GM12878 (cell line): ENCODE measurements at regions not wholly inside any gene's neighbourhood (a gene's known extent, or its start where the extent isn't known, plus 50 kb on each side); places are given as distances from the start of the nearest gene placed in this dataset.

Source experiments
- ATAC-seq: fragments of 200-7000 bp; cut with Tn5 transposase; 3 replicates; pipeline ENCODE4 v1.9.1; 2020; ENCODE audit warnings: mild to moderate bottlenecking, moderate library complexity
- BruUV-seq: library from RNA; stranded (reverse); fragments of 400-500 nt; replicated peaks from 2 replicates; lab custom pipeline; 2021; lab: Mats Ljungman, UMichigan
- CTCF ChIA-PET: fragments of 300-600 bp; sonication (Branson Sonifier 250); formaldehyde crosslinking; extraction: SDS; loops from one replicate; lab custom pipeline; 2021; ENCODE audit warnings: inconsistent platforms; lab: Yijun Ruan, JAX
- POLR2A ChIA-PET: fragments of 350-600 bp; formaldehyde crosslinking; extraction: SDS; loops from one replicate; lab custom pipeline; 2021; ENCODE audit warnings: inconsistent platforms; lab: Charles Lee
- RAD21 ChIA-PET: fragments of 300-600 bp; sonication (Branson Sonifier 250); formaldehyde crosslinking; loops from one replicate; lab custom pipeline; 2023; ENCODE audit warnings: antibody characterized with exemption; ENCODE audit not compliant: unreplicated experiment; lab: Charles Lee
- SMC1A ChIA-PET: fragments of 300-600 bp; sonication (Branson Sonifier 250); formaldehyde crosslinking; loops from one replicate; lab custom pipeline; 2023; ENCODE audit not compliant: unreplicated experiment, uncharacterized antibody; lab: Charles Lee
- DNase-seq: peaks from one replicate; pipeline ENCODE4 v3.0.0-alpha.2; 2011; ENCODE audit warnings: low read depth, low spot score
- FAIRE-seq: peaks from 3 replicates; lab custom pipeline; 2011; peaks lifted over from hg19 to GRCh38; lab: Jason Lieb, UNC
- H2AFZ ChIP-seq: 2 replicates; pipeline ENCODE4 v1.6.0; 2011; ENCODE audit warnings: low read depth, low read length, control low read depth; ENCODE audit not compliant: control insufficient read depth
- H3K27ac ChIP-seq: 2 replicates; pipeline ENCODE4 v1.5.1; 2011; ENCODE audit warnings: control low read depth; ENCODE audit not compliant: control insufficient read depth, insufficient read depth
- H3K27me3 ChIP-seq, 2 experiments: replicated peaks in 1 of 2; 2 replicates each; pipeline versions ENCODE4 v1.6.0 to v1.6.1; 2011; ENCODE audit warnings: low read length in 1 of 2; ENCODE audit not compliant: control insufficient read depth in 2 of 2, insufficient read depth in 2 of 2
- H3K36me3 ChIP-seq, 2 experiments: 2 replicates each; pipeline ENCODE4 v1.5.1; 2011; ENCODE audit warnings: low read length in 1 of 2; ENCODE audit not compliant: control insufficient read depth in 2 of 2, insufficient read depth in 2 of 2
- H3K4me1 ChIP-seq: 2 replicates; pipeline ENCODE4 v1.6.1; 2011; ENCODE audit warnings: mild to moderate bottlenecking, low read length, moderate library complexity, mixed read lengths; ENCODE audit not compliant: control insufficient read depth, insufficient read depth
- H3K4me2 ChIP-seq: 2 replicates; pipeline ENCODE4 v1.6.0; 2011; ENCODE audit warnings: control low read depth; ENCODE audit not compliant: control insufficient read depth, insufficient read depth
- H3K4me3 ChIP-seq: fragments of 200-600 bp; sonication (generic); 2 replicates; pipeline ENCODE4 v1.5.1; 2016
- H3K79me2 ChIP-seq: 2 replicates; pipeline ENCODE4 v1.6.0; 2011; ENCODE audit warnings: low read length; ENCODE audit not compliant: control insufficient read depth, insufficient read depth
- H3K9ac ChIP-seq: 2 replicates; pipeline ENCODE4 v1.8.0; 2011; ENCODE audit warnings: low read length, control low read depth, mixed read lengths; ENCODE audit not compliant: control insufficient read depth, insufficient read depth
- H3K9me3 ChIP-seq: replicated peaks from 3 replicates; pipeline ENCODE4 v1.5.1; 2011; ENCODE audit warnings: mild to moderate bottlenecking, low read length; ENCODE audit not compliant: control insufficient read depth, insufficient read depth
- H4K20me1 ChIP-seq: 2 replicates; pipeline ENCODE4 v1.6.0; 2011; ENCODE audit not compliant: control insufficient read depth, insufficient read depth
- EP300 ChIP-seq, 2 experiments: fragments of 150-350 bp in 1 of 2; IDR thresholded peaks; 2 replicates each; pipeline ENCODE4 v1.6.1; 2011 to 2012; ENCODE audit warnings: low read depth in 2 of 2, low read length in 2 of 2, borderline replicate concordance in 1 of 2, improper control_type of control experiment in 1 of 2, inconsistent platforms in 1 of 2; ENCODE audit not compliant: control insufficient read depth in 1 of 2
- EZH2 ChIP-seq: IDR thresholded peaks from 2 replicates; pipeline ENCODE4 v1.6.1; 2012; ENCODE audit warnings: low read depth, mild to moderate bottlenecking, control low read depth, inconsistent platforms, low read length, borderline replicate concordance; ENCODE audit not compliant: control insufficient read depth
- GABPA ChIP-seq: IDR thresholded peaks from 2 replicates; pipeline ENCODE4 v1.6.1; 2014; ENCODE audit warnings: antibody characterized with exemption, low read depth, mild to moderate bottlenecking, inconsistent platforms
- HSF1 ChIP-seq: fragments of 150-350 bp; IDR thresholded peaks from 2 replicates; pipeline ENCODE4 v1.6.1; 2014; ENCODE audit warnings: mild to moderate bottlenecking, low read depth, low read length
- PBX3 ChIP-seq: IDR thresholded peaks from 2 replicates; pipeline ENCODE4 v1.6.1; 2011; ENCODE audit warnings: mild to moderate bottlenecking, low read depth, low read length, moderate library complexity; ENCODE audit not compliant: insufficient replicate concordance
- SP1 ChIP-seq: IDR thresholded peaks from one replicate; pipeline ENCODE4 v1.6.1; 2011; ENCODE audit warnings: low read depth, low read length
- ZNF274 ChIP-seq: IDR thresholded peaks from one replicate; pipeline ENCODE4 v1.8.0; 2011; ENCODE audit not compliant: insufficient read length, insufficient read depth
- whole genome bisulfite sequencing: methylation state at CpG from one replicate; pipeline ENCODE4 v1.1.6; 2016; ENCODE audit warnings: low lambda C conversion rate; ENCODE audit not compliant: insufficient replicate concordance, insufficient coverage; ENCODE audit errors: missing lambda C conversion rate; 5-methylcytosine and 5-hydroxymethylcytosine counted together
- in situ Hi-C: fragments of 300-500 bp; cut with MboI; formaldehyde crosslinking; loops from 9 replicates; pipeline ENCODE4 v1.14.3; 2018; ENCODE audit warnings: mixed read lengths
- intact Hi-C: fragments of 100-400 bp; cut with micrococcal nuclease; formaldehyde crosslinking; loops from one replicate; pipeline ENCODE4 v1.14.2; 2022; ENCODE audit not compliant: unreplicated experiment

- ChIA-PET SMC1A (no interaction called here), POLR2A (no interaction called here), CTCF (interaction anchor here (1.4 kb wide), 1 partner anchor 9 kb away, joined by 3 read pairs; no protein-coding TSS in a partner anchor), RAD21 (no interaction called here)
- no peak overlapping the region for H3K4me2 ChIP-seq
- H4K20me1 ChIP-seq: no peaks in the 10 kb centered on the region
- no TSS peak for BruUV-seq
- H3K9ac ChIP-seq: no peak overlapping the region
- TF ChIP-seq GABPA: no peak
- TF ChIP-seq SP1: no peak
- TF ChIP-seq PBX3: no peak
- no peak for TF ChIP-seq EZH2
- no peak for TF ChIP-seq EP300 (IDR thresholded peaks at IDR 0.05; ENCODE audit: borderline replicate concordance in 1 of 2, control insufficient read depth in 1 of 2, low read depth in 2 of 2, low read length in 2 of 2)
- no peak for TF ChIP-seq ZNF274
- TF ChIP-seq HSF1: no peak
- no peak overlapping the region for H3K27ac ChIP-seq
- H3K27me3 ChIP-seq: no peaks in the 10 kb centered on the region
- DNase-seq (no peak), ATAC-seq (no peak), FAIRE-seq (no peak)
- H2AFZ ChIP-seq: no peak overlapping the region
- no peak overlapping the region for H3K4me3 ChIP-seq
- intact Hi-C loops (no loop called here), in situ Hi-C loops (no loop called here)
- no peaks in the 10 kb centered on the region for H3K36me3 ChIP-seq
- H3K79me2 ChIP-seq: no peaks in the 10 kb centered on the region
- H3K9me3 ChIP-seq: no peaks in the 10 kb centered on the region
- 0% methylated on average over 4 of the region's 4 CpGs for WGBS
- no peaks in the 10 kb centered on the region for H3K4me1 ChIP-seq
Measured at GRCh38 chr21:19049567-19049966, 646.0 kb upstream of the TMPRSS15 start.
